Dedifferentiated amniotic fluid mesenchymal stem cell (primary cell): ENCODE measurements at regions not wholly inside any gene's neighbourhood (a gene's known extent, or its start where the extent isn't known, plus 50 kb on each side); places are given as distances from the start of the nearest gene placed in this dataset.
"Not testable (repeated sequence)": the region's sequence is repeated elsewhere in the genome, so short reads cannot be mapped to it uniquely, and the experiment has no call there.

Experiments used
- DNase-seq: peaks from one replicate; pipeline ENCODE4 v3.0.0-alpha.2; 2016; ENCODE audit errors: extremely low spot score

DNA sequence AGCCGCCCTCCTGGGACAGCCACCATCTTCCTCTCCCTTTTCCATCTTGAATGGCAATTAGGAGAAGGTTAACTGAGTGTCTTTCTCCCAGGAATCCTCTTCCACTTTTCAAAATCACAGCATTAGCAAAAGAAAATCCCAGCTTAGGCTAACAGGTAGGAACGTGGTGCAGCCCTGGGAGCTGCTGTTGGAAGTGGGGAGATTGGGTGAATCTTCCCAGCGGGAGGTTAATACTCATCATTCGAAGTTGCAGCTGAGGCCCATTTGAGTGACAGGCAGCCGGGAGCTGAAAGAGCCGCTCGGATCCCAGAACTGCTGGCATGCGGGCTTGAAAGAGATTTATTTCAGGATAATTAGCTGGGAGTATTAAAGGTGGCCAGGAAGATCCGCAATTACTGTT is 306.0 kb downstream of the BCL11A start:
- no peak for DNase-seq

DNA sequence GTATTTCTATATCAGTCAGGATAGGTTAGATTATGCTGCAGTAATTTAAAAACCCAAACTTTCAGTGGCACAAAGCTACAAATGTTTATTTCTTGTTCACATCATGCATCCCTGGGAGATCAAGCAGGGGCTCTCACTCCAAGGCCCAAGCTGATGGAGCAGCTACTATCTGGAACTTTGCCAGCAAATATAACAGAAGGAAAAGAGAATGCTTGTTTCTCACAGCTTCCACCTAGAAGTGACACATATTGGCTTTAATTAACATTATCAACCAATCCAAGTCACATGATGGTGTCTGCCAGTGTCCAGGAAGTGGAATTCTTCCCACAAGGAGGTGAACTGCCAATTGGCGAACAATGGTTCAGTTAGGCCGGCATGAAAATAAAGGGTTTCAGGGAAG is 306.9 kb downstream of the BCL11A start:
- no peak for DNase-seq

DNA sequence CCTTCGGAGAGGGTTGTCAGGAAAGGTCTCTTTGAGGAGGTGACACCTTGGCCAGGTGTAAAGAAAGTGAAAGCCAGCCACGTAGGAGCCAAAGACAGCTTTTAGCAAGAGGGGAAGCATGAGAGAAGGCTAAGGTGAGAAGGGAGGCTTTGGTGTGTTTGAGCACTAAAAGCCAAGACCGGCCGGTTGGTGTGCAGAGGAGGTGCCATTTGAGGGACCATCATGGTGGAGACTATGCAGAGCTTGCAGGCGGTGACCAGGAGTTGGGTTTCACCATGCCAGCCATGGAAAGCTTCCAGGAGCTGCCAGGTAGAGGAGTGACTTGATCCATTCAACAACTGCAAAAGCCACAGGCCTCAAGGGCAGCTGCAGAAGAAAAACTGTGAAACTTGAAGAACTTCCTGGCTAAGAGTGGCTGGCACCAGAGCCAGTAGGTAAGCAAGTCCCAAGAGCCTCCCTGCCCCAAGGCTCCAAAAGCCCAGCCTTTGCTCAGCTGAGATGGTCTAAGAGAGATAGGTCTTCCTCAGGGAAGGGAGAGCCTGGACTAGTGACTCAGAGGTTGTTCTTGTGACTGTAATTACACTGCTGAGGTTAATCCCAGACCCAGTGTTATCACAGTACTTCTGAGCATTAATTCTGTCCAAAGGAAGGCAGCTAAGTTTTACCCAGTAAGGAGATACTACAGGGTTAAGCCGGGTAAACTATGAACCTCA is 319.0 kb downstream of the BCL11A start:
- DNase-seq, result no peak

DNA sequence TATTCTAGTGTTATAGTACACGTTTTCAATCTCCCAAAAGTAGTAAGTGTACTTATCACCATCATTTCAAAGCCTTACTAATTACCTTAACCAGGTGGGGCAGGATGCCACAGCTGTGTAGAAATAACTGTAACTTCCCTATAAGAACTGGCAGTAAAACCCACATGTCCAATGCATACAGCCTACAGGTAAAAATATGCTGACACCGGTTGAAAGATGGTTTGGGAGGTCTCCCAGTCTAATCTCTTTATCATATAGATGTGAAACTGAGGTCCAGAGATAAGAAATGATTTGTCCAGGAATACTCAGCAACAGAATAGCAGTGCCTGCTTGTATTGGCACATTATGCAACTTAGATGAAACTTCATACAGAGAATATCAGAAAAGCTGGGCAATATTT is 322.9 kb downstream of the BCL11A start:
- no peak for DNase-seq

DNA sequence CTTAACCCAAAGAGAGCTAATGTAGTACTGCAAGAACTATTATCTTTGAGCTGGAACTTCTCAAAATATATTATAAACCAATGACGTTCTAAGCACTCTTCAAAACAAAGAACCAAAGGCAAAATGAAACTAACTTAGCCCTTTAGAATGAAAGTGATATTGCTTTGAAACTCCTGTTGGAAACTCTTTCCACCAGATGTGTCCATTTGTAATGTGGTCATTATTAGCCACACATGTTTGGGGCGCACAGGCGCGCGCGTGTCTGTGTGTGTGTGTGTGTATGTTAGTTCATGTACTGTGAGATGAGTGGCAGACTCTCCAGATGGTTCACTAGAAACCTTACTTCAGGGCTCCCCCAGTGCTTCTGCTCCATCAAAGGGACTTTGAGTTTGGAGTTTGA is 323.4 kb downstream of the BCL11A start:
- DNase-seq, result no peak

DNA sequence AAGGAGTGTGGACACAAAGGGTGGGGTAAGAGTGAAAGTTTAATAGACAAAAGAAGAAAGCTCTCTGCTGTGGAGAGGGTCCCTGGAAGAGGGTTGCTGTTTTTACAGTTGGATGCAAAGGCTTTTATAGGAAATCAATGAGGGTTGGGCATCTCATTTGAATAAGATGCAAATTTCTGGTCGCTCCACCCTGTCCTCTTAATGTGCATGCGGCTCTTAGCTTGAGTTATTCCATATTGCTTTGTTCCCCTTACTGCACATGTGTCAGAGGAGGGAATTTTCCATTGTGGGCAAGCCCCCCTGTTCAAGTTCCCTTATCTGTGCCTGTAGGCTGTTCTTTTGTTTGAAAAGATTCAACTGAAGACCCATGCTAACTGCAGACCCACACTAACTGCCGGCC is 326.5 kb downstream of the BCL11A start:
- DNase-seq, result no peak

DNA sequence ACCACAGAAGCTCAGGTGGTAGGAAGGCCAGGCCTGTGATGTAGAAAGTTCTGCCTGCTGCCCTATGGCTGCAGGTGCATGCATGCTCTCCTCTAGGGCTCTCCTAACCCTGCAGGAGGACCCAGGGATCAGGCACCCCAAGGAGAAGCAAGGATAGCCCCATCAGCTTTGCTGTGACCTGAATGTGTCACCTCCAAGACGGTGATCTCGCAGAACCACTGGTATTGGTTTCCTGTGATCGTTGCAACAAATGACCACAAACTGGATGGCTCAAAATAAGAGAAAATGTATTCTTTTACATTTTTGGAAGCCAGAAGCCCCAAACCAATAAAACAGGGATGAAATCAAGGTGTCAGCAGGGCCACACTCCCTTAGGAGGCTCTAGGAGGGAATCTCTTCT is 327.3 kb downstream of the BCL11A start:
- DNase-seq, result no peak

DNA sequence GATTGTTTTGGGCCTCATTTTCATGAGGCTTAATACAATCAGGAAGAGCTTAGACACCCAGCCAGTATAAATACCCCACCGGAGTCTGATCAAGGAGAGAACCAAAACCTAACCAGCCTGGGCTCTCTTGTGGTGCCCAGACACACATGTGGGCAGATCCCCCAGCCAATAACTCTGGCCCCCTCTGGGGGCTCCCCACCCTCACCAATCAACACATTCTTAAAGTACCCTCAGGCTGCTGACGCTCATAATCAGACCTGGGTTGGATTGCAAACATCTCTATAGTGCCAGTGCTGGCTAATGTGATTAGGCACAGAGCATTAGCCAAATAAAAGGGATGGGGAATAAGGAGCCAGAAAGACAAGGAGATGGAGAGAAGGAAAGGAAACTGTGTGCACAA is 329.6 kb downstream of the BCL11A start:
- DNase-seq, result no peak

DNA sequence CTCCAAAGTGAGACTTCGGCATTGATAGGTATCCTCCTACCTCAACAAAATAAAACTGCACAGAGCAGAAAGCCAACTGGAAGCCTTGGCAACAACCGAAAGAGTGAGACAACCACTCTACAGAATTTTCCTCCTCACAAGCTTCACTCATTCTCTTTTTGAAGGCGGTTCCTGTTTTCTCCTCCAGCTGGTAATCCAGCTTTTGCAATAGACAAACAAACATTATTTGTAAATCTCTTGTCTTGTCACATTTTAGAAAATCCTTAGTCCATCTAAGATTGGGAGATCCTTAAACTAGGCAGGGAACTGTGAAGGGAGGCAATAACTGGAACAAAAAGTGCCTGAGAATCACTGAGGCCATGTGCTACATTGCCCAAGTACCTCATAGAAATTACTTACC is 332.4 kb downstream of the BCL11A start:
- no peak for DNase-seq

DNA sequence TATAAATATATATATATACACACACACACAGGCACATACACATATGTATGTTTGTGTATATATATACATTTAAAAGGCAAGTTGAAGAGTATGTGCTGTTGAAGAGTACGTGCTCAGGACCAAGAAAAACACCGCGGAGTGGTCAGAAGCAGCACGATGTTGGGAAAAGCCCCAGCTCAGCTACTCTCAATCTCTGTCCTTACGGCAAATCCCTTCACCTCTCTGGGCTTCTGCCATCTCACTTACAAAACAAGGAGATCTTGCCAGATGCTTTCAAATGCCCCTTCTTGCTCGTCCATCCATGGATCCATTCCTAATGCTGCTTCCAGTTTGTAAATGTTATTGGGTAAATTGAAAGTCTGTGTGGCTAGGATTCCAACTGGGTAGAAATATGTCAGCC is 333.9 kb downstream of the BCL11A start:
- no peak for DNase-seq

DNA sequence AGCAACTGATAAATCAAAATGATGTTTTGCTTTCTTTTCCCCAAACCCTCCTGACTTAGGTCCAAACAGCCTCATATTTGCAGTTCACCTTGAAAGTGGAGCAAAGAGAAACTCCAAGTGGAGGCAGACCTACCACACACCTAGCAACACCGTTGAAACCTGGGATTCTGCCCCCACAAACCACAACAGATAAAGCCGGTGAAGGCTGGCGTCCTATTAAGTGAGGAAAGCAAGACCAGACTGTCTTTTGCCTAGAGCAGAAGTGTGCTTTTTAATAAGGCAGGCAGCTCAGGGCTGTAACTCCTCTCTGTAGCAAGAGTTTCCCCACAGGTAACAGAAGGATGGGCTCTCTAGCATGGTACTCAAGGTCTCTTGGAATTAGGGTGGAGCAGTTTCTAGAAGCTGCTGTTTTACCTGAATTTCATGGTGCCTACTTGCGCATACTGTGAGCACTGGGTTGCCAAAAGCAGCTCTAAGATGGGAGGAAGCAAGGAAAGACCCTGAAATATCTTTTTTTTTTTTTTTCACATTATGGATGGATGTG is 336.9 kb downstream of the BCL11A start:
- DNase-seq, result no peak

DNA sequence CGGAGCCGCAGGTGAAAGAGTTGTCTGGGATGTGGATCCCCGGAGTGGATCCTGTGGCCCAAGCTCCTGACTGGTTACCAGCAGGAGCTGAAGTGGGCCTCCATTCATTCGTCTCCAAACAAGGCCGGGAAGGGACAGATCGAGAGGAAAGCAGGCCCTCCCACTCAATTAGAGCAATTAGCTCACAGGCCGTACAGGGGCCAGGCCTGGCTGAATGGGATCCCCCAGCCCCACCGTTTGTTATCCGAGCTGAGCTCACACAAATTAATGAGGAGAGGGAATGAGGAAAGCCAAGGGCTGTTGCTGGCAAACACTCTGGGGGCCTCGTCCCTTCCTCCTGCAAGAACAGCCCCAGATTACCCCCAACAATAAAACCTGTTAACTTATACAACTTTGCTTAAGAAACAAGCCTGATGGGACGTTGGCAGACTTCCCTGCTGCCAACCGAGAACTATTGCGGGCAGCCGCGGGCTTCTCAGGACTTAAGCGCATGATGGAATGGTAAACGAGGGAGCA is 338.0 kb downstream of the BCL11A start:
- no peak for DNase-seq

DNA sequence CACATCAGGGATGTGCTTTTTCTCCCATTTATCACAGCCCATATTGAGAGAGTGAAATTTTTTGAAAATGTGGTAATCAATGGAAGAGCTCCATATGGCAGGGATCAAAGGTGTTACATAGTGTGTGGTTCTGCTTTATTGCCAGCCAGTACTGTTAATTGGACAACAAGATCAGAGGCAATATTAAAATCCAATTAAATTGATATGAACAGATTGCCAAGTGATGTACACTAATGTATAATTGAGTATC is 338.9 kb downstream of the BCL11A start:
- no peak for DNase-seq

DNA sequence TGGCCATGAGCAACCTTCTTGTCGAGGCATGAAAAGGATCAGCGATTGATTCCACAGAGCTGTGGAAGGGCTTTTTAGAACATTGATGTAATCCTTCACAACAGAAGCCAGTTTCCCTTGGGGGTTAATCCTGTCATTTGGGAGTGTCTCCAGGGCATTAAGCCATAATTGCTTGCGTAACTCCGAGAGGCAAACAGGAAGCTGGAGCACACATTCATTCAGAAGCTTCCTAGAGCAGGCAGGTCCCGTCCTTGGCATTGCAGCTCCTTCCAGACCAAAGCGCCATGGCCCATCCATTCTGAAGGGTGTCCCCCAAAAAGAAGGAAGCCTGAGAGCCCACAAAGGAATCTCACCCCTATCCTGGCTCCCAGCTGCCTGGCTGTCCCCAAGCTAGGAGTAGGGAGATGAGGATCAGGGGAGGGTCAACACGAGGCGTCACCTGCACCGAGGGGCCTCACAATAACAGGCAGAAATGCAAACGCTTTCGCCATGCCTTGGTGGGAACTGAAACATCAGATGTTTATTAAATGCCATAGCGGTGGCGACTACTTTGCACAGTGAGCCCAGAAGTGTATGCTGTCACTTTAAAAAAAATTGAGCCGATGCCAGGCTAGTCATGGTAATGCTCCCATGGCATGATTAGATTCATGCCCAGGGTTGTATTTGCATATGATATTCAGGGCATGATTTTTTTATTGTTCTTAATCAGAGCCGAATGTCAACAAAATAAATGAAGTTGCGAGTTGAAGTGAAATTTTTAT is 339.4 kb downstream of the BCL11A start:
- DNase-seq, result no peak

DNA sequence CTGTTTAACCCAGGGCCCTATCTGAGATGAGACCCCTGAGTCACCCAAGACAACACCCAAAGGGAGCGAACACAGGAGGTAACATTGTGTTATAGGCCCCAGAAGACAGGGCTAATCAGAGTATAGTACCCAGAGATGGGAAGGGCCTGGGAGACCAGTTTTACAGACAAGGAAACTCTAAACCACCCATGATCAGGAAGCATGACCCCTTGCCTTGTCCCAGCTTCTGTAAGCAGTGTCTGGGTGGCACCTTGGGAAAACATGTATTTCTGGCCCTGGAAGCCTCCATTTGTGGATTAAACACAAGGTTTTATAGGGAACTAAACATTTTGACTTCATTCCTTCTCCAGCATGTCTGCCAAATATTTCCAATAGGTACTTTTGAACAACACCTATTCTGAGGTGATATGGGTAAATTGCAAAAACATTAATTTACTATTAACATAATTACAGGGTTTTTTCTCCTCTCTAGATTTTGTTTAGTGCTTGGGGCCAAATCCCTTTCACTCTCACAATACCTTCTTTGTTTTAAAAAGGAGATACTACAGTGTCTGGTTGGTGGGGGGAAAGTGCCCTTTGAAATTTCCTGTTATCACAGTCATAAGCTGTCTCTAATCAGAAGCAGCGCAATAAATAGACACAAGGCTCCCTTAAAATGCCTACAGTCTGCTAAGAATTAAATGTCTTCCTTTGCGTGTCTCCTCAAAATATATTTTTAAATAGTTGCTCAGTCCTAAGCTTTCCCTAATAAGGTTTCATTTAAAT is 341.1 kb downstream of the BCL11A start:
- no peak for DNase-seq

DNA sequence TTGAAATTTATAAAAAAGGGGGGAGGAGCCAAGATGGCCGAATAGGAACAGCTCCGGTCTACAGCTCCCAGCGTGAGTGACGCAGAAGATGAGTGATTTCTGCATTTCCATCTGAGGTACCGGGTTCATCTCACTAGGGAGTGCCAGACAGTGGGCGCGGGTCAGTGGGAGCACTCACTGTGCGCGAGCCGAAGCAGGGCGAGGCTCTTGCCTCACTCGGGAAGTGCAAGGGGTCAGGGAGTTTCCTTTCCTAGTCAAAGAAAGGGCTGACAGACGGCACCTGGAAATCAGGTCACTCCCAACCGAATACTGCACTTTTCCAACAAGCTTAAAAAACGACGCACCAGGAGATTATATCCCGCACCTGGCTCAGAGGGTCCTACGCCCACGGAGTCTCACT is 364.4 kb downstream of the BCL11A start:
- not testable (repeated sequence) for DNase-seq

DNA sequence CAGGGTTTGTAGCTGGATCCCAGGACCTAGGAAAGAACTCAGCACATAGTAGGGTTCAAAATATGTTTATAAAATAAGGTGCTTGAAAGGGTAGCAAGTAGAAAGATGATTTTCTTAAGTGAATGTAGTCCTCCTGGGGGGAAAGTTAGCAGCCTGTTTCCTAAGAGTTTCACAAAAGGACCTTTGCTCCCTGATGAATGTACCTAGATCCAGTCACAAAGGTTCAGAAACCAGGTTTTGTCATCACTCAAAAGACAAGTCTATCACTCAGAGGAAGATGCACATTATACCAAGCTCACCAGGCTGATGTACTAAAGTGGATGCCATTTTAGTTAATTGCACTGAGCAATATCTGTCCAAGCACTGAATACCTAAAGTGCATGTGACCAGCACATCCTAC is 378.2 kb downstream of the BCL11A start:
- no peak for DNase-seq

DNA sequence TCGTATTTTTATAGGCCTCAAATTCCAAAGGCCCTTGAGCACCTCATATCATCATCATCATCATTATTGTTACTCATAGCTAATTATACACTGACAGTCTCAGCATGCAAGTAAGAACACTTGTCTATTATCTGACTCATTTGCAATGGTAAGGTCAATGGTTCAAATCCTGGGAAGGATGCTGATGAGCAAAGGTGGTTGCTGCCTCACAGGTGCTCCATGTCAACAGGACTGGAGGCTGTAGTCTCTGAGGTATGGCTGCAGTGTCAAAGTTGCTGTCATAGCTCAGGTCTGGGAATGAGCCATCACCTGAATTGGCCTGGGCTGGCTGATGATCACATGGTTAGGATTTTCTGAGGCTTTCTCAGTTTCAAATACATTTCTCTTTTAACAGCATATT is 379.3 kb downstream of the BCL11A start:
- no peak for DNase-seq

DNA sequence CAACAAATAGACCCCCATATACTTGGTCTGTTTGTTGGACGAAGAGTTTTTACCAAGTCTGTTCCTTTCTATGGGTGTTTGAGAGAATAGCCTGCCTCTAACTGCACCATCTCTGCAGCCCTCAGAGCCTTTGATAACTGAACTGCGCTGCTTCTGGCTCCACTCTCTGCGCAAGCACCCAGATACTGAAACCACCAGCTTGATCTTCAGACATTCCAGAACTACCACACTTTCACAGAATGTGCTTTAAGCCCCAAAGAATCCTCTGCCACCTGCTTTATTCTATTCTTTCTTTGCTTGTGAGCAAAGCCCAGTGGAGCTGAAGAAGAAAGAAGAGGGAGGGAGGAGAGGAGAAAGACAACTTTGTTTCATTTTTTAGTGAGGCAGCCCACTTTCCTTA is 380.7 kb downstream of the BCL11A start:
- DNase-seq, result no peak

DNA sequence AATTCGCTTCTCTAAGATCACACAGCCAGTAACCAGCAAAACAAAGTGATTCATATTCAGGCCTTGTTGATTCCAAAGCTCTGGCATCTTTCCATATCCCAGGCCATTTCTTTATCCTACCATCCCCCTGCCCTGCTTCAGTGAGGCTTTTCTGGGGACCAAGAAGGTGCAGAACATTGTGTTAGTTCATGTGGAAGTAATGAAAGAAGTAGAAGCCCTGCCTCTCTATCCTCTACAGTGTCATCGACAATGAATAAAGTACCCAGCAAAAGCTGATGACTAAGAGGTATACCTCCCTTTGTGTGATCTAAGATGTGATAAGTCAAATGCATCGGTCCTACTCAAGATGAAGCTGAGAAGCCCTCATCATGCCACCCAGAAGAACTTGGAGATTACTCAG is 383.2 kb downstream of the BCL11A start:
- DNase-seq, result no peak

DNA sequence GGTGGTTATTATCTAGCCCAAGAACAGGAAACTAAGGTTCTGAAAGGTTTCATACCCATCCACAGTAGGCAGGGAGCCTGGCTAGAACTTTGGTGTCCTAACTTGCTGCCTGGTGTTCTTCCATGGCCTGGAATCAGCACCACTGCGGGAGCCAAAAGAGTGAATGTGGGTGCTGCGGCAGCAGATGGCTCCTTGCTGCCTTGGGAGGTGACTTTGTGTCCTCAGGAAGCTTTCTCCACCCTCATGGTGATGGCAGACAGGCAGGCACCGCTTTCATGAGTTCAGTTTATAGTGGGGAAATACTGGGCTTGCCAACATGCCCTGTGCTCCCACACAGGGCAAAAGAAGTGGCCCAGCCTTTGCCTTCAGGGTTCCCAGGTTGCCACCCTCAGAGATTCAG is 385.2 kb downstream of the BCL11A start:
- no peak for DNase-seq

DNA sequence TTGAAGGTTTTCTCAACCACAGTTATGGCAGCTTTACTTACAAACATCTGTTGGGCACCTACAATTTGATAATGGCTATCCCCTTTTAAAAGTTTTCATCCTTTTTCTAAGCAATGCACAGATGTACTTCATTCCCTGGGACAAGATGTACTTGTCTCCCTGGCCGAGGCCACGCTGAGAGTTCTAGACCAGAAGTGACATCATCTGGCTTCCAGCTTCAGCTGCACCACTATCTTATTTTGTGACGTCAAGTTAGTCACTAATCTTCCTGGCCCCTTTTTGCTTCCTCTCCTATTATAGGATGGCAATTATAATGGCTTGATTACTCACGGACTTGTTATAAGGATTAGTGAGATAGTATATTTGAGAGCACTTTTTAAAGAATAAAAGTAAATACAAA is 386.4 kb downstream of the BCL11A start:
- no peak for DNase-seq

DNA sequence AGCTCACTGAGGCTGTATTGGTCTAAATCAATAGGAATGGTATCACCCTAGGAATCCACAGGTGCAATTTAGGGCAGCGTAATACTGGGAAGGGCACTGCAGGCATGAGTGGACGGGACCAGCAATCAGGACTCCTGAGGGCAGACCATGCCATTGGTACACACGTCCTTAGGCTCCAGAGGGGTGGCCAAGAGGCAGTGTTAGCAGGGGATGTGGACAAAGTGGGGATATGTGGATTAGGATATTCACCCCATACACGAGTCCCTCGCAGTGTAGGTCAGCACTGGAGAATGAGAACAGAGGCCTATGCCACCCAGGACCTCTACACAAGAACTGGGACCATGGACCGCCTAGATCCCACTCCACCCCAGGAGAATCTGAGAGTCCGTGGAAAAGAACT is 389.8 kb downstream of the BCL11A start:
- DNase-seq, result no peak
